HG03025 (cell line): ENCODE measurements at regions not wholly inside any gene's neighbourhood (a gene's known extent, or its start where the extent isn't known, plus 50 kb on each side); places are given as distances from the start of the nearest gene placed in this dataset.
"Not testable (repeated sequence)": the region's sequence is repeated elsewhere in the genome, so short reads cannot be mapped to it uniquely, and the experiment has no call there.

ENCODE experiments used
- ATAC-seq: cut with Tn5 transposase; IDR thresholded peaks from one replicate; pipeline ENCODE4 v1.9.1; 2021; ENCODE audit warnings: mild to moderate bottlenecking, moderate library complexity; ENCODE audit not compliant: unreplicated experiment, low FRiP score

DNA sequence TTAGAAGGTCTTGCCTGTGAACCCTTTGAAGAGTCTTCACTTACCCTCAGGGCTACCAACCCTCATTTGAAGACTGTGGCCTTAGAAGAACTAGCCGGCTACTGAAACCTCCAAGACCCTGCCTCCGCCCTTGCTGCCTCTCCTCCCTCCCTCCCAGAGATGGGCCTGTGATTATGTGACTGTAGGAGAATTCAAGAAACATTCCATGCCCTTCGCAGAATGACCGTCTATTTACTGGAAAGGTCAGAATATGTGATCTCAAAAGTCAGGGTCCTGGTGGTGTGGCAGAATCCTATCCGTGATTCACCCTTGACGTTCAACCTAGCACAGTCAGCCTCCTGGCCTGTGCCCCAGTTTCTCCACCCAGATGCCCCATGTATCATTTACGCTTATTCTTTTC is 109.6 kb downstream of the CTNND1 start:
- ATAC-seq: no peak

DNA sequence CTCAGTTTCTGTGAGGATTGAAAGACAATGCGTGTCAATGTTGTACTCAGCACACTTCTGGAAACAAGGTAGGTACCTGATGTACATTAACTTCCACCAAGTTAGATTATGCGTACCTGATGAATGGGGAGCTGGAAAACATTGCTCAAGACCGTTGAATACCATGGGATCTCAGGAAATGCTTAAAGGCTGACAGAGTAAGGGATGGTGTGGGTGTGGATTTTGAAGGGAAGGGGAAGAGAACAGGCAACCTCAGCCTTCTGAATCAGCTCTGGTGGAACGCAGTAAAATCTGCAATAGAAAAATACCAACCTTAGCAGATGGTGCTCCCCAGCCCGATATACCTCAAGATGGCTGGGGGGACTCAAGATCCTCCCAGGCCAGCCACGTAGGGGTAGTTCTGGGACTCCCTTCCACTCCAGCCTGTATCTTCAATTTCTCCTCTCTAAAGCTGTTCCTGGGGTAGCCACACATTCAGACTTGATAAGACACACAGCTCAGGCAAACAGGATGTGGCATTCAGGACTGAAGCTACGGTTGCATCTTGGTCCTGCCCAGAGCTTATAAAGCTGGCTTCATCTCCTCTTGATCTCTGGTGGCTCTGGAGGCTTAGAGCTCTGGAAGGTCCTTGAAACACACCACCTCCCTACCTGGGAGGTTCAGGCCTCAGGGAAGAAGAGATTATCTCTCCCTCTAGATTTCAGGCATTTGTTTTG is 111.8 kb downstream of the CTNND1 start:
- ATAC-seq: no peak

DNA sequence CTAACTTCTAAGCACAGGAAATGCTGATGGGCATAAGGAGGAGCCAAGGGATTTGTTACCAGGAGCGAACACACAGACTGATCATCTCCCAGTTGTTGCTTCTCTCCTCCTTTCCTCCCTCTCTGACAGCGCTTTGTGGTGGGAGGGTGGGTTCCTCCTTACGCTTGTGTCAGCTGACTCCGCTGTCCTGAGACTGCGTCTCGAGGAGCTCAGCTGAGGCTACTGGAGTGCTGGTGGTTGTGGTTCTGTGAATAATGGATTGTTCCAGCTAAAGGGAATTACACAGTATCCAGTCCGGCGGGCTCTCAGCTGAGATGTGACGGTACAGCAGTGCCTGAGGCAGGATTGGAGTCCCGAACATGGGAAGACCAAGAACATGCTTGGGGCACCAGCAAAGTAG is 113.4 kb downstream of the CTNND1 start:
- ATAC-seq: no peak

DNA sequence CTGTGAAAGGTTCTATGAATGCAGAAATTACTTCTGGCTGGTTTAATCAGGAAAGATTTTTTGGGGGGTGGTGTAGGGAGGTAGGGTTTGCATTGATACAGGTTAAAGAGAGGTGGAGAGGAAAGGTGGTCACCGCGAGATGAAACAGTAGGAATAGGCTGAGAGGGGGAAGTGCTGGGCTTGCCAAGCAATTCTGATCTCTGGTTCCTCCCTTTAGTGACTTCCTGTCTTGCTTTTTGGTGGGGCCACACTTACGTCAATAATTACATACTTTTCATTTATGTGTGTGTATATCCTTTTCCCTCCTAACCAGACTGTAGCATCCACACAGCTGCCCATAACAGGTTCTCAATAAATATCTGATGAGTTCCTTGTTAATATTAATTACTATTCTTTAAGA is 120.0 kb downstream of the CTNND1 start:
- ATAC-seq: no peak

DNA sequence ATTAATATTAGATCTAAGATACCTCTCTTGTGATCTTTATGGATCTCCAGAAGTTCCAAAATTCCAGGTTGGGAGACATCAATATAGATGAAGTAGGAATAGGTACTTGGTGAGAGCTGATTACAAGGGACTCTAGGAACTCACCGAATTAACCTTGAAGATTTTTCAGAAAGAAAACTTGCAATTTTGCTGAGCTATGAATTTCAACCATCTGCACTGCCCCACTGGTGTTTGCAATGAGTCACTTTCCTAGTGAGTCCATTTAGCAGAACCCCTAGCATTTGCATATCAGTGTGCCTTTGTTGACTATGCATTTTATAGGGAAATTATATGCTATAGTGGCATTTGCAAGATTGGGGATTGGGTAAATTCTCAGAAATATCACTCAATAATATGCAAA is 122.0 kb downstream of the CTNND1 start:
- ATAC-seq: no peak

DNA sequence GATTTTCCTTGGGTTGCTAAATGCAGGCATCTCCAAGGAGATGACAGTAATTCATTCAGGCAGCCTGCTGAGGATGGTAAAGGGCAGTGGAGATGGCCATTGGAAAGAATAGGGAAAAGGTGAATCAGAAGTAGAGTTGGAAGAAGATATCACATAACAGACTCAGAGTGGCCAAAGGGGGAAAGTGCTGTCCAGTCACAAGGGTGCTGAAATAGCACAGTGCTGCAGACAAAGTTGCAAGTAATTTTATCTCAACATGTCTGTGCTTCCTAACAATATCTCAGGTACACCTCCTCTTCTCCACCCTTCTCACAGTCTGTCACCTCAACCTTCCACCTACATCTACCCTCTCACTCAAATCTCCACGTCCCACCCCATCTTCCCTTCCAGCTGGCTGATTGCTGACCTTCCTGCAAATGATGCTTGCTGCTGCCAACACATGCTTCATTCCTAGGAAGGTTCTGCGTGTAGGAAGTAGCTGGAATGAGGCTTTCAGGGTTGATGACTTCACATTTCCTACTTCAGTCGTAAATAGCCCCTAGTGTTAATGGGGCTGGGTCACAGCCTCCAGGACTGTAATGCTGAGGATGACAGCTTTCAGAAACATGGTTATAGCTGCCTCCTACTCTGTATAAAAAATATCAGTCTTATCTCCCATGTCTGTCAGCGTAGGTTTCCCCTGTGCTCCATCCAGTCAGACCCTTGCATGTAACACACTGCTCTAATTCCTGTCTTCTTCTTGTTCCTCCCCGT is 123.9 kb downstream of the CTNND1 start:
- ATAC-seq: no peak

DNA sequence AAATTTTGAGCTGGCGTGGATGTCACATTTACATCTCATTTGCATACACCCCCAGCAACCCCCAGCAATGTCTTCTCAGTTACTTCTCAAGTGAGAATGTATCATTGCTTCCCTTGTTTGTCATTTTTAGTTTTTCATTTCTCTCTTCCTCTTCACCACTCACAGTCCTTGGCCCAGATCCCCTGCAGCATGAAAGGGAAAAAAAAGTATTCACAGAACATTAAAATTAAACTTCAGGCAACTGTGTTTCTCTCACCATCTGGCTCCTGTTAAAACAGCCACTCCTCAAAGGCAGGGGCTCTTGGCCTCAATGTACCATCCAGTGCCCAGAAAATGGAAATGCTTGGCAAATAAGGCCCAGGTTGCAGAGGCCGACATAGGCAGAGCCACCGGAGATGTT is 126.8 kb downstream of the CTNND1 start:
- no peak for ATAC-seq

DNA sequence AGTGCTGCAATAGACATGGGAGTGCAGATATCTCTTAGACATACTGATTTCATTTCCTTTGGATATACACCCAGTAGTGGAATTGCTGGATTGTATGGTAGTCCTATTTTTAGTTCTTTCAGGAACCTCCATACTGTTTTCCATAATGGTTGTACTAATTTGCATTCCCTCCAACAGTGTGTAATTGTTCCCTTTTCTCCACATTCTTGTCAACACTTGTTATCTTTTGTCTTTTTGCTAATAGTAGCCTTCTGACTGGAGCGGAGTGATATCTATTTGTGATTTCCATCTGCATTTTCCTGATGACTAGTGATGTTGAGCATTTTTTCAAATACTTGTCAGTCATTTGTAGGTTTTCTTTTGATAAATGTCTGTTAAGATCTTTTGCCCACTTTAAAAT is 128.9 kb downstream of the CTNND1 start:
- ATAC-seq: no peak

DNA sequence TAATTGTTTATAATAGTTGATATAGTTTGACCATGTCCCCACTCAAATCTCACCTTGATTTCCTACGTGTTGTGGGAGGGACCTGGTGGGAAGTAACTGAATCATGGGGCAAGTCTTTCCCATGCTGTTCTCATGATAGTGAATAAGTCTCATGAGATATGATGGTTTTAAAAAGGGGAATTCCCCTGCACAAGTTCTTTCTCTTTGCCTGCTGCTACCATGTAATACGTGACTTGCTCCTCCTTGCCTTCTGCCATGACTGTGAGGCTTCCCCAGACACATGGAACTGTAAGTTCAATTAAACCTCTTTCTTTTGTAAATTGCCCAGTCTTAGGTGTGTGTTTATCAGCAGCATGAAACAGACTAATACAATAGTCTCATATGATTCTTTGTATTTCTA is 130.5 kb upstream of the OR9Q1 start:
- ATAC-seq: not testable (repeated sequence)

DNA sequence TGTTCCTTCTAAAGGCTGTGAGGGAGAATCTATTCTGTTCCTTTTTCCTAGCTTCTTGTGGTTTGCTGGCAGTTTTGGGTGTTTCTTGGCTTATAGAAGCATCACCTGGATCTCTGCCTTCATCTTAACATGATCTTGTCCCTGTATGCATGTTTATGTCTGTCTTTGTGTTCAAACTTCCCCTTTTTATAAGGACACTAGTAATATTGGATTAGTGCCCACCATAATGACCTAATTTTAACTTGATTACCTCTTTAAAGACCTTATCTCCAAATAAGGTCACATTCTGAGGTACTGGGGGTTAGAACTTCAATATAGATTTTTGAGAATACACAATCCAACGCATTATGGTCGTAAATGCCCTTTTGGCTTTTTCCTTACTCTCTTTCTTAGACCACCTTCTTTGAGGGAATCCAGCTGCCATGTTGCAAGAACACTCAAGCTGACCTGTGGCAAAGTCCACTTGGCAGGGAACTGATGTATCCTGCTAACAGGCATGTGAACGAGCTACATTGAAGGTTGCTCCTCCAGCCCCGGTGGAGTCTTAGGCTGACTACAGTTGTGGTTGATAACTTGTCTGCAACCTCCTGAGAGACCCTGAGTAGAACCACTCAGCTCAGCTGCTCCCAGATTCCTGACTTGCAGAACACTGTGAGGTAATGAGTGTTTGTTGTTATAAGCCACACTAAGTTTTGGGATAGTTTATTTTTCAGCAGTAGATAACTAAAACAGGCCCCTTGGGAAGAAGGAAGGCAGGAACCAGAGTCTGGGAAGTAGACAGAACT is 127.1 kb upstream of the OR9Q1 start:
- no peak for ATAC-seq

DNA sequence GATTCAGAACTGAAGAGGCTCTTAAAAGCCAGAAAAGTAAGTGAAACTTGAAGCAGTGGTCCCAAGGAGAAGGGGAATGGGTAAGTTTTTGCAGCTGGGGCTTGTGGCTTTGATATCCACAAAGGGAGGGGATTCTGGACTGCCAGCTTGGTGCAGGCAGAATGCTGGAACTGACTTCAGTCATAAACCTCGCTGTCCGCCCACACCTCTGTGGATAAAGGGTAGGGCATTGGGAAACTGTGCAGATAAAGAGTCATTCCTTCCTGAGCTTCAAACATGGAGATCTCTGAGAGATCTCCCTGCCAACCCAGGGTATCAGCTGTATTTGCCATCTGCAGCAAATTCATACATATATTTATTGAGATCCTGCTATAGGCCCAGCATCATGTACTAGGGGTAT is 124.3 kb upstream of the OR9Q1 start:
- no peak for ATAC-seq

DNA sequence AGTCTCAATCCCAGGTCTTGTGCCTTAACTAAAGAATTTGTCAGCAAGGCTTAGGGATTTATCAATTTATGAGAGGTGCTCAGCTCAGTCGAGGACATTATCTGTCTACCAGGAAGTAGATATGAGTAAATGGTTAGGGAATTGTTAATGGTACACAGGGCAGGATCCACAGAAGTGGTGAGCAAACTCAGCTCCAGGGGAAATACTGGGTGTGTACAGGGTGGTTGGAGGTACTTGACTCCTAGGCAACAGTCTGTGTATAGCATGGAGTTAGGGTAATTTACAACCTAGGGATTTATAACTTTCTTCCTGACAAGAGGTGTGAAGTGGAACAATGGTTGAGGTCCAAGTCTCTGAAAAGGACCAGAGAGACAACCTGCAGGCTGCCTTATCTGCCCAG is 123.4 kb upstream of the OR9Q1 start:
- ATAC-seq: no peak

DNA sequence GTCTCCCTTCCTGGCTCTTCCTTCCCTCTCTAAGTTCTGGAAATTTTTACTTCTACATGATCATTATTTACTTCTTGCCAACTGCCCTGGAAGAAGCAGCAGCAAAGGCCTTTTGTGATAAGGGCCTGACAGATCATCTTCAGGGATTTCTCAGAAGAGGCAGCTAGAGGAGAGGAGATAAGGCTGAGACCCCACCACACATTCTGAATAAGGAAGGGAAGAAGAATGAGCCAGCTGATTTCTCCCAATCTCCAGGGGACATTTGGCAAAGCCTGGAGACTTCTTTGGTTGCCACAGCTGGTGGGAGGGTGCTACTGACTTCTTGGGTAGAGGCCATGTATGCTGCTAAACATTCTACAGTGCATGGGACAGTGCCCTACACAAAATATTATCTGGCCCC is 122.4 kb upstream of the OR9Q1 start:
- ATAC-seq: no peak

DNA sequence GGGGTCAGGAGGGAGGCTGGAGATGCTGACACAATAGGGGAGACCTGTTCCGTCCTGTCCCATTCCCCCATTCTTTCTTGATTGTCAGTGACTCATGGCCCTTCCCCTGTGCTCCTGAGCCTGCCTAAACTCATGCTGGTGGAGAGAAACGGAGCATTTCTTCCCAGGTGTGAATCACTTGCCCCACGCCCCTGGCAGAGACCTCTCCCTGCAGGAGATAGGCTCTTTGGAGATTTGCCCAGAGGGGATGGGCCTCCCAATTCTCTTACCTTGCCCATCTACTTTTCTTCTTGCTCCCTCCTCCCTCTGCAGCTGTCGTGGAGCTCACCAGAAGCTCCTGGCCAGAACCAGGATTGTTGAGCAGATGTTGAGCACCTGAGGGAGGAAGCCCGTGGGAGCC is 121.9 kb upstream of the OR9Q1 start:
- no peak for ATAC-seq

DNA sequence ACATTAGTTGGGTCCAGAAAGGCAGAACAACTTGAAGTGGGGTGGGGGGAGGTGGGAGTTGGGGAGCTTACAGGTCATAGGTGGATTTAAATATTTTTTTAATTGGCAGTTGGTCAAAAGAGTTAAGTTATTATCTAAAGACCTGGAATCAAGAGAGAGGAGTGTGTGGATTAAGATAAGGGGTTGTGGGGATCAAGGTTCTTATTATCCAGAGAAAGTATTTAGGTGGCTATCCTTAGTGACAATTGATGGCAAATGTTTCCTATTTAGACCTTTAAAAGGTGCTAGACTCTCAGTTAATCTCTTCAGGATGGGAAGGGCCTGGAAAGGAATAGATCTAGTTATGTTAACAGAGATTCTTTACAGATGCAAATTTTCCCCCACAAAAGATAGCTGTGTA is 120.7 kb upstream of the OR9Q1 start:
- ATAC-seq: no peak

DNA sequence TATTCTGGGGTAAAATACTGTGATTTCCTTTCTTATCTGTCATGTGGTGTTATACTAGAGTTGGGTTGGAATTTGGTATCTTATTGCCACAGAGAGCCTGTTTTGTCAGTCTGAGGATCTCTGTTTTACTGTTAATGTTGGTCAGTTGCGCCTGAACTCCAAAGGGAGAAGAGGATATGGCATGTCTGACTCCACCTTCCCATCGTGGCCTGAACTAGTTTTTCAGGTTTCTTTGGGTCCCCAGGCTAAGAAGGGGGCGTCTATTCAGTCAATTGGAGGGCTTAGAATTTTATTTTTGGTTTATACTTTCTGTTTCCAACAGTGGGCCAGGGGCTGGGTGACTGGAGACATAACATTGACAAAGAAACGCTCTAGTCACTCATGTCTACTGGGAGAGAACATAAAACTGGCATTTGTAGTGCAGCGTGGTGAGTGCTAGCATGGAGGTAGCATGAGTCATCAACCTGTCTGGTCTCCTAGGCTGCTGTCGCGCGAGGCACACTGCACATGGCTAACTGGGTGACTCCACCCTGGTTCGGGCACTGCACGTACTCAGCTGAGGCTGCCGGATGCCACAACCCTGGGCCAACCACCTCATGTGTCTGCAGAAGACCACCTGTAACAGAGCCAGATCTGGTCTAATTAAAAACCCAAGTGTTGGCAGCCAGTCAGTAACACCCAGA is 120.1 kb upstream of the OR9Q1 start:
- ATAC-seq: peak; percentile 47

DNA sequence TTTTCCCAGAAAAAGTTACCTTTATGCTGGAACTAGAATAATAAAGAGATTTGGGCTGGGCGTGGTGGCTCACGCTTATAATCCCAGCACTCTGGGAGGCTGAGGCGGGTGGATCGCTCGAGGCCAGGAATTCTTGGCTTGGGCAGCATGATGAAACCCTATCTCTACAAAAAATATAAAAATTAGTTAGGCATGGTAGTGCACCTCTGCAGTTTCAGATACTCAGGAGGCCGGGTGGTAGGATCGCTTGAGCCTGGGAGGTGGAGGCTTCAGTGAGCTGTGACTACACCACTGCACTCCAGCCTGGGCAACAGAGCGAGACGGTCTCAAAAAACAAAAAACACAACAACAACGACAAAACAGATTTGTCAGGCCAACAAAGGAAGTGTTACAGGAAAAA is 119.3 kb upstream of the OR9Q1 start:
- ATAC-seq: no peak

DNA sequence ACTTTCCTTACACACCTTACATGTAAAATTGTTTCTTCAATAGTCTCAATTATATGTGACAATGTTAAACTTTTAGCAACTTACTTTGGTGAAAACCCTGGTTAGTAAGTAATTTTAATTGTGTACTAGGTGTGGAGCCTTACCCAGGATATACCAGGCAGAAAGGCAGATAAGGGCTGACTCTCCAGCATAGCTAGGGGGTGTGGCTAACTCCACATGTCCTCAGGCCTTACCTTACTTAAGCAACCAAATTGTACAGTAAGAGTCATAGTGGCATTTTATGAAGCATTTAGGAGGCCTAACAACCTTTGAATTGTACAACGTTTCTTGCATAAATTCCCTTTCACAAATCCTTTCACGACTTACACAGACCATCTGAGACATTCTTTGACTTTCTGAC is 118.2 kb upstream of the OR9Q1 start:
- ATAC-seq: no peak

DNA sequence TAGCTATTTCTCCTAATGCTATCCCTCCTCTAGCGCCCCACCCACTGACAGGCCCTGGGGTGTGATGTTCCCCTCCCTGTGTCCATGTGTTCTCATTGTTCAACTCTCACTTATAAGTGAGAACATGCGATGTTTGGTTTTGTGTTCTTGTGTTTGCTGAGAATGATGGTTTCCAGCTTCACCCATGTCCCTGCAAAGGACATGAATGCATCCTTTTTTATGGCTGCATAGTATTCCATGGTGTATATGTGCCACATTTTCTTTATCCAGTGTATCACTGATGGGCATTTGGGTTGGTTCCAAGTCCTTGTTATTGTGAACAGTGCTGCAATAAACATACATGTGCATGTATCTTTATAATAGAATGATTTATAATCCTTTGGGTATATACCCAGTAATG is 115.3 kb upstream of the OR9Q1 start:
- not testable (repeated sequence) for ATAC-seq

DNA sequence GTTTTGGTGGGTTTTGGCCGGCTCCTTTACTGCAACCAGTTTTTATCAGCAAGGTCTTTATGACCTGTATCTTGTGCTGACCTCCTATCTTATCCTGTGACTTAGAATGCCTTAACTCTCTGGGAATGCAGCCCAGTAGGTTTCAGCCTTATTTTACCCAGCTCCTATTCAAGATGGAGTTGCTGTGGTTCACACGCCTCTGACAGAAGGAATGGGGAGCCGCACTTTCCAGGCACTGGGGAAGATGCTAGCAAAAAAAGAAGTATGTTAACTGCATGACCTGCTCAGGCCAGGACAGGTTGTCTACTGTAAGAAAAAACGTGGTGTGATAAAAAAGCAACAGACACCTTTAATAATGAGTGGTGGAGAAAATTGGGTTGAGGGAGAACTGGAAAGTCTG is 112.2 kb upstream of the OR9Q1 start:
- not testable (repeated sequence) for ATAC-seq
